ENCODE measurements at regions not wholly inside any gene's neighbourhood (a gene's known extent, or its start where the extent isn't known, plus 50 kb on each side); places are given as distances from the start of the nearest gene placed in this dataset.

- Mint-ChIP-seq H3K27me3 (peaks cover 11% of the 10 kb centered on the region), H3K4me1 (no peaks in the 10 kb centered on the region), H3K4me3 (no peak overlapping the region), H3K27ac (no peak overlapping the region), H3K9me3 (ENCODE audit: insufficient read depth) (peaks cover 4% of the 10 kb centered on the region)
- H3K4me2 ChIP-seq (replicated peaks; ENCODE audit: low read depth, low read length, poor library complexity, severe bottlenecking): no peak overlapping the region
- ChIA-PET CTCF (no interaction called here), POLR2A (no interaction called here)
- H3K4me3 ChIP-seq (ENCODE audit: control extremely low read depth in 1 of 5, extremely low read depth in 1 of 5, insufficient read depth in 1 of 5, low read depth in 2 of 5, low read length in 4 of 5): no peak overlapping the region
- ATAC-seq (ENCODE audit: low read depth) (no peak), DNase-seq (no peak)
- peaks cover 0 to 6% (median 0%) of the 10 kb centered on the region in 3 donors for H3K9me3 ChIP-seq (ENCODE audit: control extremely low read depth in 1 of 3, control insufficient read depth in 2 of 3, insufficient read depth in 1 of 3, low read length in 2 of 3)
- TF ChIP-seq EZH2 (IDR thresholded peaks at IDR 0.05; ENCODE audit: borderline replicate concordance, insufficient read depth, low read depth, low read length, poor library complexity, severe bottlenecking): no peak
- no peak for TF ChIP-seq CTCF (IDR thresholded peaks at IDR 0.05)
- peaks cover 0 to 3% (median 0%) of the 10 kb centered on the region in 4 experiments for H3K27me3 ChIP-seq (replicated peaks in 1 of 4; ENCODE audit: control extremely low read depth in 1 of 4, control insufficient read depth in 3 of 4, insufficient read depth in 4 of 4, low read length in 3 of 4)
- no peaks in the 10 kb centered on the region for H4K20me1 ChIP-seq (ENCODE audit: control insufficient read depth, insufficient read depth, low read length, poor library complexity, severe bottlenecking)
- WGBS (ENCODE audit: insufficient coverage): 38% methylated on average over 3 of the region's 6 CpGs
- no peaks in the 10 kb centered on the region for H3K79me2 ChIP-seq (ENCODE audit: control insufficient read depth, insufficient read depth, low read length)
- no peak overlapping the region for H2AFZ ChIP-seq (ENCODE audit: insufficient read depth, low read depth, low read length, poor library complexity, severe bottlenecking)
- H3K27ac ChIP-seq (ENCODE audit: low read length in 2 of 2): no peak overlapping the region
- H3K9ac ChIP-seq (ENCODE audit: low read length): no peak overlapping the region
- intact Hi-C loops (cut with micrococcal nuclease): no loop called here
- H3K4me1 ChIP-seq (ENCODE audit: control insufficient read depth in 2 of 2, insufficient read depth in 2 of 2, low read length in 2 of 2): no peaks in the 10 kb centered on the region
- no peaks in the 10 kb centered on the region for H3K36me3 ChIP-seq (replicated peaks in 1 of 2; ENCODE audit: control extremely low read depth in 1 of 2, control insufficient read depth in 1 of 2, extremely low read depth in 1 of 2, insufficient read depth in 2 of 2, low read length in 1 of 2)
Measured at GRCh38 chr16:55017321-55017720, 86.7 kb downstream of the IRX5 start.

DNA sequence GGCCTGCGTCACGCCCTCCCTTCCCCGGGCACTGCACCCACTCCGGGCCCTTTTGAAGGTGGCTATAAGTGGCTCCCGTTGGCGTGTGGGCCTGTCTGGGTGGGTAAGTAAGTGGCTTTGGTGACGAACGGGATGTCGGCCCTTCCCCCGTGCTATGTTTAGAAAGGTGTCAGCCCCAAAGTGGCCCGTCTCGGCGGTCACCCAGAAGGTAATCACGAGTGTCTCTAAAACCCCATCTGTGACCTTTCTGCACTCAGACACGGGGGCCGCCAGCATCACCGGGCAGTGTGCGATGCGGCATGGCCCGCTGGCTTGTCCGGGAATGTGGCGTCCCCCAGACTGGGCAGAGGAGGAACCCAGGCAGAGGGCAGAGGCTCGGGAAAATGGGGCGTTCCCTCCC lies 88.2 kb downstream of the IRX5 start:
- WGBS (ENCODE audit: insufficient coverage): 96% methylated on average over 24 of the region's 24 CpGs
- H3K79me2 ChIP-seq (ENCODE audit: control insufficient read depth, insufficient read depth, low read length): no peaks in the 10 kb centered on the region
- no peak for DNase-seq
- H3K4me1 ChIP-seq (ENCODE audit: control insufficient read depth in 2 of 2, insufficient read depth in 2 of 2, low read length in 2 of 2): no peaks in the 10 kb centered on the region
- no peak overlapping the region for H3K4me2 ChIP-seq (replicated peaks; ENCODE audit: low read depth, low read length, poor library complexity, severe bottlenecking)
- Mint-ChIP-seq H3K27me3 (peaks cover 17% of the 10 kb centered on the region), H3K4me3 (no peak overlapping the region), H3K27ac (no peak overlapping the region), H3K9me3 (ENCODE audit: insufficient read depth) (peaks cover 4% of the 10 kb centered on the region), H3K4me1 (no peaks in the 10 kb centered on the region)
- no peak for ATAC-seq (ENCODE audit: low read depth)
- no peaks in the 10 kb centered on the region for H3K36me3 ChIP-seq (replicated peaks in 1 of 2; ENCODE audit: control extremely low read depth in 1 of 2, control insufficient read depth in 1 of 2, extremely low read depth in 1 of 2, insufficient read depth in 2 of 2, low read length in 1 of 2)
- no peak overlapping the region for H3K9ac ChIP-seq (ENCODE audit: low read length)
- intact Hi-C loops (cut with micrococcal nuclease): no loop called here
- TF ChIP-seq CTCF (IDR thresholded peaks at IDR 0.05) (no peak), EZH2 (IDR thresholded peaks at IDR 0.05; ENCODE audit: borderline replicate concordance, insufficient read depth, low read depth, low read length, poor library complexity, severe bottlenecking) (no peak)
- no peak overlapping the region for H3K4me3 ChIP-seq (ENCODE audit: control extremely low read depth in 1 of 5, extremely low read depth in 1 of 5, insufficient read depth in 1 of 5, low read depth in 2 of 5, low read length in 4 of 5)
- H3K9me3 ChIP-seq (ENCODE audit: control extremely low read depth in 1 of 3, control insufficient read depth in 2 of 3, insufficient read depth in 1 of 3, low read length in 2 of 3): peaks cover 0 to 6% (median 0%) of the 10 kb centered on the region in 3 donors
- H3K27ac ChIP-seq (ENCODE audit: low read length in 2 of 2): no peak overlapping the region
- H3K27me3 ChIP-seq (replicated peaks in 1 of 4; ENCODE audit: control extremely low read depth in 1 of 4, control insufficient read depth in 3 of 4, insufficient read depth in 4 of 4, low read length in 3 of 4): peaks cover 0 to 3% (median 0%) of the 10 kb centered on the region in 4 experiments
- ChIA-PET POLR2A (no interaction called here), CTCF (no interaction called here)
- no peaks in the 10 kb centered on the region for H4K20me1 ChIP-seq (ENCODE audit: control insufficient read depth, insufficient read depth, low read length, poor library complexity, severe bottlenecking)
- H2AFZ ChIP-seq (ENCODE audit: insufficient read depth, low read depth, low read length, poor library complexity, severe bottlenecking): no peak overlapping the region
